Superior temporal gyrus (tissue), 1 donor: ENCODE measurements at regions not wholly inside any gene's neighbourhood (a gene's known extent, or its start where the extent isn't known, plus 50 kb on each side); places are given as distances from the start of the nearest gene placed in this dataset.

Experiments used
- DNase-seq: peaks from one replicate; pipeline ENCODE4 v3.0.0-alpha.2; 2016; ENCODE audit errors: extremely low spot score

- no peak for DNase-seq
Measured at GRCh38 chr3:103055021-103055520, 620.3 kb downstream of the ZPLD1 start.

GRCh38 chr3:103056542-103056941 is 621.7 kb downstream of the ZPLD1 start:
- DNase-seq = no peak

GRCh38 chr3:103057003-103057402 is 622.2 kb downstream of the ZPLD1 start:
- no peak for DNase-seq

GRCh38 chr3:103057487-103057886 is 622.7 kb downstream of the ZPLD1 start:
- no peak for DNase-seq

- DNase-seq = no peak
Measured at GRCh38 chr3:103059432-103059831, 624.6 kb downstream of the ZPLD1 start.

- no peak for DNase-seq
Measured at GRCh38 chr3:103060242-103060641, 625.4 kb downstream of the ZPLD1 start.

GRCh38 chr3:103067963-103068362 is 633.1 kb downstream of the ZPLD1 start:
- no peak for DNase-seq

GRCh38 chr3:103075282-103075681 is 640.5 kb downstream of the ZPLD1 start:
- no peak for DNase-seq

- no peak for DNase-seq
Measured at GRCh38 chr3:103077910-103078309, 643.1 kb downstream of the ZPLD1 start.

- DNase-seq = no peak
Measured at GRCh38 chr3:103082501-103082900, 647.7 kb downstream of the ZPLD1 start.

GRCh38 chr3:103083848-103084631 is 649.2 kb downstream of the ZPLD1 start:
- DNase-seq = no peak

GRCh38 chr3:103085465-103085864 is 650.6 kb downstream of the ZPLD1 start:
- DNase-seq = no peak

- no peak for DNase-seq
Measured at GRCh38 chr3:103089758-103090157, 654.9 kb downstream of the ZPLD1 start.

- DNase-seq = no peak
Measured at GRCh38 chr3:103105206-103105605, 670.4 kb downstream of the ZPLD1 start.

- DNase-seq = no peak
Measured at GRCh38 chr3:103112273-103112672, 677.5 kb downstream of the ZPLD1 start.

- no peak for DNase-seq
Measured at GRCh38 chr3:103126115-103126514, 691.3 kb downstream of the ZPLD1 start.

- DNase-seq = no peak
Measured at GRCh38 chr3:103127098-103127630, 692.3 kb downstream of the ZPLD1 start.

- DNase-seq = no peak
Measured at GRCh38 chr3:103127737-103128136, 692.9 kb downstream of the ZPLD1 start.

- DNase-seq = no peak
Measured at GRCh38 chr3:103134023-103134724, 699.4 kb downstream of the ZPLD1 start.

- no peak for DNase-seq
Measured at GRCh38 chr3:103136621-103137020, 701.8 kb downstream of the ZPLD1 start.

GRCh38 chr3:103137830-103138229 is 703.0 kb downstream of the ZPLD1 start:
- no peak for DNase-seq

GRCh38 chr3:103158183-103158582 is 723.4 kb downstream of the ZPLD1 start:
- no peak for DNase-seq

GRCh38 chr3:103166890-103167289 is 732.1 kb downstream of the ZPLD1 start:
- DNase-seq = no peak
